CD14-positive monocyte (primary cell): ENCODE measurements at regions not wholly inside any gene's neighbourhood (a gene's known extent, or its start where the extent isn't known, plus 50 kb on each side); places are given as distances from the start of the nearest gene placed in this dataset.

ENCODE experiments used
- DNase-seq, 3 donors: peaks; one replicate each; pipeline ENCODE4 v3.0.0-alpha.2; 2011 to 2022
- H2AFZ ChIP-seq: 2 replicates; pipeline ENCODE4 v1.6.0; 2012; ENCODE audit warnings: mild to moderate bottlenecking, low read depth, low read length, inconsistent platforms; ENCODE audit not compliant: insufficient read depth, poor library complexity, severe bottlenecking
- H3K27ac ChIP-seq, 2 donors: 1 replicate in 1 of 2; 2 replicates in 1 of 2; pipeline ENCODE4 v1.5.1; 2012 to 2013; ENCODE audit warnings: low read length in 2 of 2, control low read depth in 1 of 2, inconsistent platforms in 1 of 2, low read depth in 1 of 2, mild to moderate bottlenecking in 1 of 2
- H3K27me3 ChIP-seq, 2 donors: one replicate each; pipeline versions ENCODE4 v1.6.0 to v1.6.1; 2011 to 2013; ENCODE audit warnings: low read length in 2 of 2; ENCODE audit not compliant: control insufficient read depth in 2 of 2, insufficient read depth in 2 of 2
- H3K36me3 ChIP-seq, 2 donors: replicated peaks in 1 of 2; 1 replicate in 1 of 2; 2 replicates in 1 of 2; pipeline versions ENCODE4 v1.5.1 to v1.6.1; 2012 to 2013; ENCODE audit warnings: low read length in 2 of 2, control low read depth in 1 of 2, inconsistent platforms in 1 of 2, mild to moderate bottlenecking in 1 of 2; ENCODE audit not compliant: insufficient read depth in 2 of 2, control insufficient read depth in 1 of 2
- H3K4me1 ChIP-seq, 2 donors: 1 replicate in 1 of 2; 2 replicates in 1 of 2; pipeline versions ENCODE4 v1.5.1 to v1.6.1; 2012 to 2013; ENCODE audit warnings: low read length in 2 of 2, control low read depth in 1 of 2, inconsistent platforms in 1 of 2, mild to moderate bottlenecking in 1 of 2, moderate library complexity in 1 of 2; ENCODE audit not compliant: insufficient read depth in 2 of 2, control insufficient read depth in 1 of 2
- H3K4me2 ChIP-seq: replicated peaks from 2 replicates; pipeline ENCODE3; 2012; ENCODE audit warnings: low read length, moderate library complexity, mild to moderate bottlenecking; ENCODE audit not compliant: poor library complexity, severe bottlenecking; ENCODE audit errors: extremely low read depth
- H3K4me3 ChIP-seq, 3 experiments: fragments of 200-600 bp in 1 of 3; sonication (generic) in 1 of 3; replicated peaks in 1 of 3; 1 replicate in 2 of 3; 2 replicates in 1 of 3; pipeline ENCODE4 v1.5.1; 2011 to 2013; ENCODE audit warnings: low read length in 3 of 3, mild to moderate bottlenecking in 3 of 3, control low read depth in 2 of 3, low read depth in 2 of 3, inconsistent platforms in 1 of 3, moderate library complexity in 1 of 3
- H3K79me2 ChIP-seq: 2 replicates; pipeline ENCODE4 v1.6.0; 2012; ENCODE audit warnings: mild to moderate bottlenecking, control low read depth, inconsistent platforms, low read length, moderate library complexity; ENCODE audit not compliant: insufficient read depth
- H3K9ac ChIP-seq: 2 replicates; pipeline ENCODE4 v1.6.0; 2017; ENCODE audit warnings: low read length, mild to moderate bottlenecking; ENCODE audit not compliant: insufficient read depth, poor library complexity, severe bottlenecking
- H3K9me3 ChIP-seq, 2 donors: replicated peaks in 1 of 2; 1 replicate in 1 of 2; 2 replicates in 1 of 2; pipeline versions ENCODE4 v1.5.1 to v1.6.1; 2012 to 2013; ENCODE audit warnings: low read length in 2 of 2, control low read depth in 1 of 2; ENCODE audit not compliant: control insufficient read depth in 1 of 2, insufficient read depth in 1 of 2
- H4K20me1 ChIP-seq: 2 replicates; pipeline ENCODE4 v1.6.0; 2012; ENCODE audit warnings: mild to moderate bottlenecking, low read length, control low read depth, moderate library complexity; ENCODE audit not compliant: insufficient read depth
- H3K27ac Mint-ChIP-seq, 7 donors: one replicate each; pipeline ENCODE4 v1.8.0; 2020; ENCODE audit warnings: mild to moderate bottlenecking in 7 of 7, mixed read lengths in 7 of 7, moderate library complexity in 6 of 7, inconsistent platforms in 2 of 7
- H3K27me3 Mint-ChIP-seq, 3 donors: one replicate each; pipeline ENCODE4 v1.8.0; 2021 to 2022; ENCODE audit warnings: low read depth in 3 of 3, mild to moderate bottlenecking in 3 of 3, mixed read lengths in 3 of 3, moderate library complexity in 3 of 3, inconsistent platforms in 1 of 3
- H3K36me3 Mint-ChIP-seq, 2 donors: one replicate each; pipeline ENCODE4 v1.8.0; 2020; ENCODE audit warnings: mixed read lengths in 2 of 2, inconsistent platforms in 1 of 2, mild to moderate bottlenecking in 1 of 2
- H3K4me1 Mint-ChIP-seq: one replicate; pipeline ENCODE4 v1.8.0; 2020; ENCODE audit warnings: mild to moderate bottlenecking, mixed read lengths
- H3K4me3 Mint-ChIP-seq, 2 donors: one replicate each; pipeline ENCODE4 v1.8.0; 2020; ENCODE audit warnings: mild to moderate bottlenecking in 2 of 2, mixed read lengths in 2 of 2, moderate library complexity in 1 of 2
- H3K9me3 Mint-ChIP-seq, 7 donors: one replicate each; pipeline ENCODE4 v1.8.0; 2020 to 2022; ENCODE audit warnings: mixed read lengths in 7 of 7, mild to moderate bottlenecking in 6 of 7, moderate library complexity in 6 of 7, inconsistent platforms in 2 of 7
- WGBS: methylation state at CpG from one replicate; pipeline ENCODE4 v1.1.5; 2013; ENCODE audit warnings: missing lambda C conversion rate; ENCODE audit not compliant: insufficient coverage; 5-methylcytosine and 5-hydroxymethylcytosine counted together
- intact Hi-C, 2 donors: fragments of 100-400 bp; cut with micrococcal nuclease; formaldehyde crosslinking; loops; one replicate each; pipeline versions ENCODE4 v1.15.0 to v1.15.1; 2023
- TF ChIP-seq, protein P1 (sequence below): fragments of 200-600 bp; IDR thresholded peaks from one replicate; pipeline ENCODE4 v1.8.0; 2022; ENCODE audit warnings: antibody characterized with exemption, mild to moderate bottlenecking

DNA sequence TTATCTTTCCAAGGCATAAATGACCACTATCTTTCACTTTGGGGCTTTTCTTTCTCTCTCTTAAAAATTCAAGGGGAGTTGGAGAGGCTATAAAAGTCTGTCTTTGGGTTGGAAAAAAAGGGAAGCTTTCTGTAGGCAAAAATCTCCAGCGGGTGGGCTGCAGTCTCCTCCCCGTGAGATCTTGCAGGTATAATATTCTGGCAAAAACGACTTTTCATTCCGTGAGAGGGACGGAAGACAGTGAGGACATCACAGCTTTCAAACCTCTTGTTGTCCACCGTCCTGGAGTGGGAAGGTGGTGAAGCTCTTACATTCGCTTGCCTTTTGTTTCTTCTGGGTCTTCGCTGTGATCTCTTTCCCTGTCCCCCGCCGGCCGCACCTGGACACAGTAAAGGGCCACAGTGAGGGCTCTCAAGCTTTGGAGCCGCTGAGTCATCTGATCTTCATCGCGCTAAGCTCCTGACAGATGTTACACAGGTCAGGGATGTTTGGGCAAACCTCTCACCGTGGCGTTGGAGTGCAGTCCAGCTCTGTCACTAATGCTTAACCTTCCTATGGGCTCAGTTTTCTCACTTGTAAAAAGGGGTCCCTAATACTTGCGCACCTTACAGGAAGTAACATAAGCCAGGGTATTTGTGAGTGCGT is 61.9 kb upstream of the MEGF10 start:
- intact Hi-C loops, result no loop called here
- WGBS, result 60% methylated on average over 14 of the region's 18 CpGs
- Histone ChIP-seq H3K9ac (peak overlapping the region; percentile 72), H3K27ac (no peak overlapping the region), H3K27me3 (no peaks in the 10 kb centered on the region), H3K36me3 (no peaks in the 10 kb centered on the region), H3K4me1 (peaks cover 9 to 16% of the 10 kb centered on the region in 2 donors), H2AFZ (peak overlapping the region; percentile 97), H3K4me3 (peak overlapping the region in 2 of 3 experiments; percentile 50 to 84), H3K4me2 (peak overlapping the region; percentile 96), H3K79me2 (no peaks in the 10 kb centered on the region), H4K20me1 (no peaks in the 10 kb centered on the region), H3K9me3 (no peaks in the 10 kb centered on the region)
- H3K4me1 Mint-ChIP-seq, result peaks cover 14% of the 10 kb centered on the region
- peaks cover 3 to 6% (median 4%) of the 10 kb centered on the region in 3 donors for H3K27me3 Mint-ChIP-seq
- no peaks in the 10 kb centered on the region for H3K9me3 Mint-ChIP-seq
- peak overlapping the region; percentile 71 to 92 for H3K4me3 Mint-ChIP-seq
- H3K36me3 Mint-ChIP-seq, result no peaks in the 10 kb centered on the region
- H3K27ac Mint-ChIP-seq, result peak overlapping the region in 1 of 7 donors; percentile 39
- DNase-seq, result no peak
- TF ChIP-seq, protein P1, sequence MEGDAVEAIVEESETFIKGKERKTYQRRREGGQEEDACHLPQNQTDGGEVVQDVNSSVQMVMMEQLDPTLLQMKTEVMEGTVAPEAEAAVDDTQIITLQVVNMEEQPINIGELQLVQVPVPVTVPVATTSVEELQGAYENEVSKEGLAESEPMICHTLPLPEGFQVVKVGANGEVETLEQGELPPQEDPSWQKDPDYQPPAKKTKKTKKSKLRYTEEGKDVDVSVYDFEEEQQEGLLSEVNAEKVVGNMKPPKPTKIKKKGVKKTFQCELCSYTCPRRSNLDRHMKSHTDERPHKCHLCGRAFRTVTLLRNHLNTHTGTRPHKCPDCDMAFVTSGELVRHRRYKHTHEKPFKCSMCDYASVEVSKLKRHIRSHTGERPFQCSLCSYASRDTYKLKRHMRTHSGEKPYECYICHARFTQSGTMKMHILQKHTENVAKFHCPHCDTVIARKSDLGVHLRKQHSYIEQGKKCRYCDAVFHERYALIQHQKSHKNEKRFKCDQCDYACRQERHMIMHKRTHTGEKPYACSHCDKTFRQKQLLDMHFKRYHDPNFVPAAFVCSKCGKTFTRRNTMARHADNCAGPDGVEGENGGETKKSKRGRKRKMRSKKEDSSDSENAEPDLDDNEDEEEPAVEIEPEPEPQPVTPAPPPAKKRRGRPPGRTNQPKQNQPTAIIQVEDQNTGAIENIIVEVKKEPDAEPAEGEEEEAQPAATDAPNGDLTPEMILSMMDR, result no peak

DNA sequence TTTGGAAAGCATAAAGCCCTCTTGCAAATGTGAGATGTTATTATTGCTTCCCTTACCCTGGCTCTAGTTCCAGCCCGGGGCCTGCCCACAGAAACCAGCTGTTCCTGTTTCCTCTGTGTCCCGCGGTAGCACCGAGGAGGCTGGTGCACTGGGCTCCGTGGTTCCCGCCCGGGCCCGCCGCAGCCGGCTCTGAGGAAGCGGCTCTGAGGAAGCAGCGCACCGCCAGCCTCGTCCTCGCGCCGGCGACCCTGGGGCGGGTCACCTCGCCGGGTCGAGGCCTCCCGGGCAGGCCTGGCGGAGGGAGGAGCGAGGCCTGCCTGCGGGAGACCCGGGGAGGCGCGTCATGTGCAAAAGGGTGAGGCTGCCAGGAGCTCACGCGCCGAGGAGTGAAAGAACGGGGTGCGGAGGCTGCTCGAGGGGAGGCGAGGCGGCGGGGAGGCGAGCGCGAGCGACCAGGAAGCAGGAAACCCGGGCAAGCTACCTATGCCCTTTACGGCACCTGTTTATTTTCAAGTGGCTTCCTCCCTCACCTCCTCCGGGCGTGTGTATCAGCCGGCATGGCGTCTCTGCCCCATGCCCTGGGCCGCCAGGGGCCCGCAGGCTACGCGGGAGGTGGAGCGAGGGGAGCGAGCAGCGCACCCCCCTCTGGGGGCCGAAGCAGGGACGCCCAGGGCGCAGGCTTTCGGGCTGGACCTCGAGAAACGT is 61.3 kb upstream of the MEGF10 start:
- H3K4me3 ChIP-seq, result peak overlapping the region; percentile 50 to 84 (median 67)
- Mint-ChIP-seq H3K9me3 (no peaks in the 10 kb centered on the region), H3K4me1 (peaks cover 14% of the 10 kb centered on the region), H3K4me3 (peak overlapping the region; percentile 71 to 92), H3K27me3 (peaks cover 3 to 6% (median 4%) of the 10 kb centered on the region in 3 donors), H3K36me3 (no peaks in the 10 kb centered on the region), H3K27ac (no peak overlapping the region)
- H3K36me3 ChIP-seq, result no peaks in the 10 kb centered on the region
- H3K9me3 ChIP-seq, result no peaks in the 10 kb centered on the region
- H2AFZ ChIP-seq, result peak overlapping the region; percentile 97
- WGBS, result under 1% methylated on average over 53 of the region's 61 CpGs
- intact Hi-C loops, result no loop called here
- TF ChIP-seq, protein P1, result no peak
- no peaks in the 10 kb centered on the region for H4K20me1 ChIP-seq
- H3K79me2 ChIP-seq, result no peaks in the 10 kb centered on the region
- peak overlapping the region in 1 of 2 donors; percentile 43 for H3K27ac ChIP-seq
- peaks cover 9 to 16% of the 10 kb centered on the region in 2 donors for H3K4me1 ChIP-seq
- no peaks in the 10 kb centered on the region for H3K27me3 ChIP-seq
- peak overlapping the region; percentile 96 for H3K4me2 ChIP-seq
- H3K9ac ChIP-seq, result peak overlapping the region; percentile 72
- DNase-seq, result peak; percentile 39 to 57 (median 55)
